BE2C (cell line): ENCODE measurements at regions not wholly inside any gene's neighbourhood (a gene's known extent, or its start where the extent isn't known, plus 50 kb on each side); places are given as distances from the start of the nearest gene placed in this dataset.
"Not testable (repeated sequence)": the region's sequence is repeated elsewhere in the genome, so short reads cannot be mapped to it uniquely, and the experiment has no call there.

Experiments
- DNase-seq: peaks from one replicate; pipeline ENCODE4 v3.0.0-alpha.2; 2020
- H3K27me3 ChIP-seq: fragments of 250-450 bp; sonication (Bioruptor Pico); 2 replicates; pipeline ENCODE4 v1.5.1; 2020; ENCODE audit warnings: mild to moderate bottlenecking
- H3K36me3 ChIP-seq: fragments of 250-450 bp; sonication (Bioruptor Pico); 2 replicates; pipeline ENCODE4 v1.5.1; 2020; ENCODE audit warnings: mild to moderate bottlenecking
- H3K4me1 ChIP-seq: fragments of 250-450 bp; sonication (Bioruptor Pico); 2 replicates; pipeline ENCODE4 v1.5.1; 2020
- H3K4me3 ChIP-seq: 2 replicates; pipeline ENCODE4 v1.5.1; 2011; ENCODE audit warnings: low read depth, low read length
- H3K9me3 ChIP-seq: fragments of 250-450 bp; sonication (Bioruptor Pico); 2 replicates; pipeline ENCODE4 v1.5.1; 2020
- TF ChIP-seq, protein P1 (sequence below): IDR thresholded peaks from 2 replicates; pipeline ENCODE4 v1.5.1; 2012; ENCODE audit warnings: mild to moderate bottlenecking, low read depth, low read length

DNA sequence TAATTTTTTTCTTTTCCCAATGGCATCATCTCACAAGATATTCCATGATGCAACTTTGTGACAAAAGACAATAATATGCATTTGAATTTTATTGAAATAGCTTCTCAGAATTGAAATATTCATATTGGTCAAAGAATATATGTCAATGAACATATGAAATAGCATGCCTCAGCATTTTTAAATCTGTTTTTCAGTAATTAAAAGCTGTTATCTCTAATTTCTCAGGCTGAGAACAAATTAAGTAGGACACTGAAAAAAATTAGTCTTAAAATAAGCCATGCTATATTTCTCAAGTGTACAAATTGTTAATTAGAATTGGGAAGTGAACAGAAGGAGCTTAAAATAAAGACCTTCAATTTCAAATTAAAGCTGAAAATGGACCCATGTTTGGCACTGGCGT is 570.1 kb downstream of the MFSD1 start:
- TF ChIP-seq, protein P1, sequence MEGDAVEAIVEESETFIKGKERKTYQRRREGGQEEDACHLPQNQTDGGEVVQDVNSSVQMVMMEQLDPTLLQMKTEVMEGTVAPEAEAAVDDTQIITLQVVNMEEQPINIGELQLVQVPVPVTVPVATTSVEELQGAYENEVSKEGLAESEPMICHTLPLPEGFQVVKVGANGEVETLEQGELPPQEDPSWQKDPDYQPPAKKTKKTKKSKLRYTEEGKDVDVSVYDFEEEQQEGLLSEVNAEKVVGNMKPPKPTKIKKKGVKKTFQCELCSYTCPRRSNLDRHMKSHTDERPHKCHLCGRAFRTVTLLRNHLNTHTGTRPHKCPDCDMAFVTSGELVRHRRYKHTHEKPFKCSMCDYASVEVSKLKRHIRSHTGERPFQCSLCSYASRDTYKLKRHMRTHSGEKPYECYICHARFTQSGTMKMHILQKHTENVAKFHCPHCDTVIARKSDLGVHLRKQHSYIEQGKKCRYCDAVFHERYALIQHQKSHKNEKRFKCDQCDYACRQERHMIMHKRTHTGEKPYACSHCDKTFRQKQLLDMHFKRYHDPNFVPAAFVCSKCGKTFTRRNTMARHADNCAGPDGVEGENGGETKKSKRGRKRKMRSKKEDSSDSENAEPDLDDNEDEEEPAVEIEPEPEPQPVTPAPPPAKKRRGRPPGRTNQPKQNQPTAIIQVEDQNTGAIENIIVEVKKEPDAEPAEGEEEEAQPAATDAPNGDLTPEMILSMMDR: no peak

DNA sequence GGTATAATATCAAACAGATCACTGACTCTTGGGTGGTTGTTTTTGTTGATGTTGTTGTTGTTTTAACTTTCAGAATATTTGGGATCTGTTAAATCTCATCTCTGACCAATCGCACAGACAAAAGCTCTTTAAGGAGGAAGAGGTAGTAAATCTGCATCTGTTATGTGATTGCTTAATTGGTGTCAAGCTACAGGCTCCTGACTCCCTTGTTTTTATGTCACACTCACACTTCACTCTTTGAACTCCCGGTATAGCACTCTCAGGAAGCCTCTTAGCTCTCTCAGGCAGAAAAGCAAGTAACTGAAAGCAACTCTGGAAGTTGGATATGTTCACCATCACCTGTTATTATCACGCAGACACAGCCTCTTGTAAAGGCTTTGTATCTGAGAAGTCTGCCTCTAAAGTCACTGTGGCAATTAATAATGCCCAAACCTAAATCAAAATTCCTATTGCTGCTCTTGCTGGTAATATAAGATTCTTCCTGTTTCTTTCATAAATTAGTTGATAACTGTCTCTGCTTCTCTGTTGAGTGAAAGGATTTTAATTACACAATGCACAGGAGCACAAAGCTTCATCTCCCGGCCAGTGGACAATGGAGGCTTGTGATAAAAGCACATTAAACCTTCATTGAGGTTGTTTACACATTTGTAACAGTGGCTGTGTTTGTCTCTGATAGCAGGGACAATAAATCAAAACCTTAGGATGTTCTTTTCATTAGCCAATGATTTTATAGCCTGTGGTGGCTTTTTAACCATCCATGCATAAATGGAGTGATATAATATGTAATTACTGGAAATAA is 576.7 kb downstream of the MFSD1 start:
- TF ChIP-seq, protein P1: no peak
- no peaks in the 10 kb centered on the region for H3K4me1 ChIP-seq
- no peak for DNase-seq
- H3K9me3 ChIP-seq: no peaks in the 10 kb centered on the region
- no peaks in the 10 kb centered on the region for H3K36me3 ChIP-seq
- no peaks in the 10 kb centered on the region for H3K27me3 ChIP-seq
- H3K4me3 ChIP-seq: no peak overlapping the region

More for the DNA sequence above, 570.1 kb downstream of the MFSD1 start:
- Histone ChIP-seq H3K4me1 (no peaks in the 10 kb centered on the region), H3K27me3 (no peaks in the 10 kb centered on the region), H3K4me3 (no peak overlapping the region), H3K9me3 (no peaks in the 10 kb centered on the region), H3K36me3 (no peaks in the 10 kb centered on the region)
- DNase-seq: no peak

DNA sequence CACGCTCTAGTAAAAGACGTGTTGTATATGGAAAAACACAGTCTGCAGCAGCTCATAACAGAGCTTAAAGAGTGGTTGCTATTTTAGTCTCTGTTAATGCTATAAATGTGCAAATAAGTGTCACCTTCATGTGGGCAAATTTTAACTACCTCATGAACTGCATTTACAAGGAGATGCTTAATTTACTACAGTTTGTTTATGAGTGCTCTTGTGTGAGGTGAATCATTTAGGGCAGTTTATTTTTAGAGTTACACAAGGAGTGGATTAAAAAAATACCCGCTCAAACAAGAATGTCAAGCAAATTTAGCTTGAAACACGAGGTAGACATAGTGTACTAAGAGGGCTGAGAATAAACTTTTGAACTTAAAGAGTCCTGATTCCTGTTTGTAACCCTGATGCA is 579.0 kb downstream of the MFSD1 start:
- Histone ChIP-seq H3K4me3 (no peak overlapping the region), H3K9me3 (no peaks in the 10 kb centered on the region), H3K36me3 (no peaks in the 10 kb centered on the region), H3K27me3 (no peaks in the 10 kb centered on the region), H3K4me1 (no peaks in the 10 kb centered on the region)
- TF ChIP-seq, protein P1: no peak
- no peak for DNase-seq

DNA sequence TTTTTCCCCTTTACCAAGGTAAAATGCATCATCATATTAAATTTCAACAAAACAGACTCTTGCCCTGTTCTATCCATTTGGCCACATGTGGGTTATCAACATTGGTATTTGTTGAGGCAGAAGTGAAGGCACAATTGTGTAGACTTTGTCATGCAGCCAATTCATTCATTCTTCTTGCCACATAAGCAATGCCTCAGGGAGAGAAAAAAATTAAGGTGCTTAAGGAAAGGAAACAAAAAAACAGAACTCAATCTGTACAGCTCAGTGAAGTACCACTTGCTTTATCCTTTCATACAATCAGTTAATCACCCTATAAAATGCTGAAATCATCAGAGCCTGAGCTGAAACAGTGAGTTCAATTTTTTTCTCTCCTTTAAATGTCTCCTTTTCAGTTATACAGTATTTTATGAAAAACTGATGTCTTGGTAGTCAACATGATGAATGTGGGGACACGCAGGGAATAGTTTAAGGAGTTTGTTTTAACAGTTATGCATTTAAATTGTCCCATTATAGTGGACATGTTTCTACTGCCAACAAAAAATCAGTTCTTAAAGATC is 588.9 kb downstream of the MFSD1 start:
- DNase-seq: no peak
- H3K4me3 ChIP-seq: no peak overlapping the region
- no peaks in the 10 kb centered on the region for H3K36me3 ChIP-seq
- TF ChIP-seq, protein P1: no peak
- H3K9me3 ChIP-seq: no peaks in the 10 kb centered on the region
- no peaks in the 10 kb centered on the region for H3K27me3 ChIP-seq
- no peaks in the 10 kb centered on the region for H3K4me1 ChIP-seq

DNA sequence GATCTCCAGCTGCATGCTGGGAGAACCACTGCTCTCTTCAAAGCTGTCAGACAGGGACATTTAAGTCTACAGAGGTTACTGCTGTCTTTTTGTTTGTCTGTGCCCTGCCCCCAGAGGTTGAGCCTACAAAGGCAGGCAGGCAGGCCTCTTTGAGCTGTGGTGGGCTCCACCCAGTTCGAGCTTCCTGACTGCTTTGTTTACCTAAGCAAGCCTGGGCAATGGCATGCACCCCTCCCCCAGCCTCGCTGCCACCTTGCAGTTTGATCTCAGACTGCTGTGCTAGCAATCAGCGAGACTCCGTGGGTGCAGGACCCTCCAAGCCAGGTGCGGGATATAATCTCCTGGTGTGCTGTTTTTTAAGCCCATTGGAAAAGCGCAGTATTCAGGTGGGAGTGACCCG is 591.0 kb upstream of the IL12A start:
- H3K36me3 ChIP-seq, H3K4me3 ChIP-seq, H3K4me1 ChIP-seq, DNase-seq, H3K27me3 ChIP-seq, H3K9me3 ChIP-seq: not testable (repeated sequence)

DNA sequence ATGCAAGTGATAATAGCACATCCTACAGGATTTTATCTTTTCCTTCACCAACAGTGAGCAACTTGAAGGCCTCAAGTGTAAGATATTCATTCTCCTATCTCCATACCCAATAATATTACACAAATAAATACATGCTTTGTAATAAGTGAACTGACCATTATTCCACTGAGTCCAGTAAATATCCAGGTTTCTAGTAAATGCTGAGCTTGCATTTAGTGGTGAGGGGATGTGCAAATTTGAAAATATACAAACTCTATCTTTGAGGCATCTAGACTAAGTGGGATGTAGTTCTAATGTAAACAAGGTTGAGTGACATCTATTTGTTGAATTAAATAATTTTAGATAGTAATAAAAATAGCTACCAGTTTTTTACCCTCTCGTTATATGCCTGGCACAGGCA is 587.6 kb upstream of the IL12A start:
- Histone ChIP-seq H3K27me3 (no peaks in the 10 kb centered on the region), H3K4me3 (no peak overlapping the region), H3K36me3 (no peaks in the 10 kb centered on the region), H3K4me1 (no peaks in the 10 kb centered on the region), H3K9me3 (no peaks in the 10 kb centered on the region; the same call in 1 of the 2 replicates)
- TF ChIP-seq, protein P1: no peak
- DNase-seq: no peak

DNA sequence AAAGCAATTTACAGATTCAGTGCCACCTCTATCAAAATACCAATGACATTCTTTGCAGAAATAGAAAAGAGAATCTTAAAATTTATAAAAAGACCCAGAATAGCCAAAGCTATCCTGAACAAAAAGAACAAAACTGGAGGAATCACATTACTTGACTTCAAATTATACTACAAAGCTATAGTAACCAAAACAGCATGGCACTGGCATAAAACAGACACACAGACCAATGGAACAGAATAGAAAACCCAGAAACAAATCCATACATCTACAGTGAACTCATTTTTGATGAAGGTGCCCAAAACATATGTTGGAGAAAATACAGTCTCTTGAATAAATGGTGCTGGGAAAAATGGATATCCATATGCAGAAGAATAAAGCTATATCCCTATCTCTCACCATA is 578.9 kb upstream of the IL12A start:
- H3K9me3 ChIP-seq, H3K36me3 ChIP-seq, H3K27me3 ChIP-seq, H3K4me1 ChIP-seq, H3K4me3 ChIP-seq, DNase-seq: not testable (repeated sequence)
